Esophagus squamous epithelium (tissue), 4 donors: ENCODE measurements at regions not wholly inside any gene's neighbourhood (a gene's known extent, or its start where the extent isn't known, plus 50 kb on each side); places are given as distances from the start of the nearest gene placed in this dataset.

Experiments used
- POLR2A ChIP-seq, 4 donors: fragments of 450-650 bp; IDR thresholded peaks; one replicate each; pipeline ENCODE4 v1.6.1; 2017; ENCODE audit warnings: antibody characterized with exemption in 4 of 4, mild to moderate bottlenecking in 4 of 4, moderate library complexity in 3 of 4
- TF ChIP-seq, protein P1 (sequence below), 6 experiments: fragments of 450-650 bp in 4 of 6; fragments of 200-600 bp in 2 of 6; sonication (generic) in 2 of 6; IDR thresholded peaks; one replicate each; pipeline ENCODE4 v1.5.1; 2016 to 2019; ENCODE audit warnings: antibody characterized with exemption in 6 of 6, mild to moderate bottlenecking in 4 of 6, moderate library complexity in 4 of 6

DNA sequence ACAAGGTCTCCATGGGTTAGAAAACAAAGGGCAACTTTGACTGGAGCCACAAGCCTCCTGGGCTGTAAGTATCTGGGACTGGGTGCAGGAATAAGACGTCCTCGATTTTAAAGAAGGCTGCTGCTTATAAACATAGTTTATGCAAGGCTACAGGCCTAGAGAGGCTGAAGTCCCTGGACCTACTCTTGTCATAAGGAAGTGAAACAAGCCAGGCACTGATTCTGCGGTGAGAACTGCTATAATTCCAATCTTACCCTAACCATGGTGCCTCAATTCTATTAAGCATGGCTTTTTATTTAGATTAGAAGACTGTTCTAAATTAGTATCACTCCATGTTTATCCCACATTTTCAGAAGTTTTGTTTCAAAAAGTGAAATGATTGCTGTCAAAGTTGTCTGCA, 777.6 kb downstream of the PLOD2 start:
- TF ChIP-seq POLR2A (IDR thresholded peaks at IDR 0.05): no peak
- TF ChIP-seq, protein P1, sequence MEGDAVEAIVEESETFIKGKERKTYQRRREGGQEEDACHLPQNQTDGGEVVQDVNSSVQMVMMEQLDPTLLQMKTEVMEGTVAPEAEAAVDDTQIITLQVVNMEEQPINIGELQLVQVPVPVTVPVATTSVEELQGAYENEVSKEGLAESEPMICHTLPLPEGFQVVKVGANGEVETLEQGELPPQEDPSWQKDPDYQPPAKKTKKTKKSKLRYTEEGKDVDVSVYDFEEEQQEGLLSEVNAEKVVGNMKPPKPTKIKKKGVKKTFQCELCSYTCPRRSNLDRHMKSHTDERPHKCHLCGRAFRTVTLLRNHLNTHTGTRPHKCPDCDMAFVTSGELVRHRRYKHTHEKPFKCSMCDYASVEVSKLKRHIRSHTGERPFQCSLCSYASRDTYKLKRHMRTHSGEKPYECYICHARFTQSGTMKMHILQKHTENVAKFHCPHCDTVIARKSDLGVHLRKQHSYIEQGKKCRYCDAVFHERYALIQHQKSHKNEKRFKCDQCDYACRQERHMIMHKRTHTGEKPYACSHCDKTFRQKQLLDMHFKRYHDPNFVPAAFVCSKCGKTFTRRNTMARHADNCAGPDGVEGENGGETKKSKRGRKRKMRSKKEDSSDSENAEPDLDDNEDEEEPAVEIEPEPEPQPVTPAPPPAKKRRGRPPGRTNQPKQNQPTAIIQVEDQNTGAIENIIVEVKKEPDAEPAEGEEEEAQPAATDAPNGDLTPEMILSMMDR (IDR thresholded peaks at IDR 0.05): no peak
